H1 (cell line): ENCODE measurements at regions not wholly inside any gene's neighbourhood (a gene's known extent, or its start where the extent isn't known, plus 50 kb on each side); places are given as distances from the start of the nearest gene placed in this dataset.

Experiments
- CTCF ChIA-PET: fragments of 300-600 bp; sonication (Branson Sonifier 250); formaldehyde crosslinking; loops from one replicate; lab custom pipeline; 2021; ENCODE audit not compliant: partially characterized antibody; lab: Charles Lee
- POLR2A ChIA-PET: fragments of 300-600 bp; sonication (Branson Sonifier 250); formaldehyde crosslinking; loops from one replicate; lab custom pipeline; 2021; ENCODE audit warnings: inconsistent platforms; ENCODE audit not compliant: partially characterized antibody; lab: Charles Lee
- DNase-seq, 2 experiments: peaks; one replicate each; pipeline versions ENCODE4 v3.0.0 to v3.0.0-alpha.2; 2010 to 2022; ENCODE audit warnings: low spot score in 2 of 2, low read depth in 1 of 2, mixed read lengths in 1 of 2
- FAIRE-seq: peaks from 2 replicates; lab custom pipeline; 2011; peaks lifted over from hg19 to GRCh38; lab: Jason Lieb, UNC
- H2AFZ ChIP-seq: 2 replicates; pipeline ENCODE4 v1.8.1; 2012; ENCODE audit warnings: low read length, inconsistent platforms
- H2AK5ac ChIP-seq: 2 replicates; pipeline ENCODE4 v1.6.1; 2013; ENCODE audit warnings: low read depth, low read length
- H2BK120ac ChIP-seq: replicated peaks from 2 replicates; pipeline ENCODE3; 2013; ENCODE audit warnings: low read depth, low read length, inconsistent platforms
- H2BK12ac ChIP-seq: 2 replicates; pipeline ENCODE4 v1.6.1; 2013; ENCODE audit warnings: low read depth, low read length
- H2BK15ac ChIP-seq: 2 replicates; pipeline ENCODE4 v1.6.1; 2013; ENCODE audit warnings: low read length
- H2BK20ac ChIP-seq: 2 replicates; pipeline ENCODE4 v1.6.1; 2013; ENCODE audit warnings: low read length
- H2BK5ac ChIP-seq: 2 replicates; pipeline ENCODE4 v1.6.1; 2013; ENCODE audit warnings: low read depth, low read length
- H3K14ac ChIP-seq: 2 replicates; pipeline ENCODE4 v1.6.1; 2013; ENCODE audit warnings: inconsistent platforms; ENCODE audit not compliant: insufficient read length
- H3K18ac ChIP-seq: 2 replicates; pipeline ENCODE4 v1.6.1; 2013; ENCODE audit warnings: low read length; ENCODE audit errors: extremely low read depth
- H3K23ac ChIP-seq: 2 replicates; pipeline ENCODE4 v1.6.1; 2013; ENCODE audit warnings: inconsistent platforms; ENCODE audit not compliant: insufficient read length
- H3K23me2 ChIP-seq: 2 replicates; pipeline ENCODE4 v1.6.1; 2013; ENCODE audit warnings: low read depth, low read length
- H3K27ac ChIP-seq: 2 replicates; pipeline ENCODE4 v1.6.1; 2011; ENCODE audit warnings: low read depth, low read length, inconsistent platforms
- H3K27me3 ChIP-seq, 4 experiments: replicated peaks in 1 of 4; 1 replicate in 1 of 4; 2 replicates in 3 of 4; pipeline versions ENCODE4 v1.6.1 to v1.8.1; 2011 to 2013; ENCODE audit warnings: low read length in 3 of 4, mild to moderate bottlenecking in 3 of 4, inconsistent platforms in 2 of 4, mixed read lengths in 2 of 4, moderate library complexity in 1 of 4; ENCODE audit not compliant: control insufficient read depth in 3 of 4, insufficient read depth in 3 of 4; ENCODE audit errors: extremely low read depth in 1 of 4
- H3K36me3 ChIP-seq, 4 experiments: 2 replicates each; pipeline versions ENCODE4 v1.6.1 to v1.8.1; 2011 to 2013; ENCODE audit warnings: mild to moderate bottlenecking in 4 of 4, low read length in 3 of 4, moderate library complexity in 2 of 4, control low read depth in 1 of 4, inconsistent platforms in 1 of 4; ENCODE audit not compliant: insufficient read depth in 4 of 4, control insufficient read depth in 2 of 4
- H3K4ac ChIP-seq: replicated peaks from 2 replicates; pipeline ENCODE3; 2013; ENCODE audit warnings: low read length, low read depth, mixed read lengths, inconsistent platforms; ENCODE audit not compliant: insufficient read length
- H3K4me1 ChIP-seq, 4 experiments: replicated peaks in 1 of 4; 1 replicate in 1 of 4; 2 replicates in 3 of 4; pipeline versions ENCODE4 v1.6.1 to v1.8.1; 2011 to 2013; ENCODE audit warnings: low read length in 3 of 4, inconsistent platforms in 2 of 4, mixed read lengths in 1 of 4; ENCODE audit not compliant: insufficient read depth in 4 of 4, control insufficient read depth in 3 of 4
- H3K4me2 ChIP-seq, 2 experiments: 2 replicates each; pipeline versions ENCODE4 v1.6.1 to v1.8.1; 2011 to 2013; ENCODE audit warnings: low read depth in 2 of 2, low read length in 2 of 2, control low read depth in 1 of 2, inconsistent platforms in 1 of 2, mild to moderate bottlenecking in 1 of 2; ENCODE audit not compliant: insufficient read depth in 1 of 2
- H3K4me3 ChIP-seq, 4 experiments: fragments of 200-600, 300-600 bp in 1 of 4; sonication (generic), shearing (Covaris generic), sonication (Bioruptor Twin) in 1 of 4; 2 replicates each; pipeline versions ENCODE4 v1.5.1 to v1.8.1; 2011 to 2016; ENCODE audit warnings: low read length in 4 of 4, low read depth in 3 of 4, control low read depth in 2 of 4, inconsistent platforms in 2 of 4, mild to moderate bottlenecking in 2 of 4, mixed read lengths in 1 of 4, moderate library complexity in 1 of 4; ENCODE audit not compliant: insufficient read depth in 2 of 4; ENCODE audit errors: extremely low read depth in 1 of 4
- H3K56ac ChIP-seq: replicated peaks from 2 replicates; pipeline ENCODE3; 2013; ENCODE audit warnings: low read depth, mild to moderate bottlenecking, mixed read lengths, low read length, inconsistent platforms; ENCODE audit not compliant: insufficient read length
- H3K79me1 ChIP-seq: 2 replicates; pipeline ENCODE4 v1.6.1; 2013; ENCODE audit warnings: low read depth, low read length, control low read depth
- H3K79me2 ChIP-seq, 2 experiments: 2 replicates each; pipeline versions ENCODE4 v1.6.1 to v1.8.1; 2012 to 2013; ENCODE audit warnings: low read length in 2 of 2, mild to moderate bottlenecking in 2 of 2, inconsistent platforms in 1 of 2; ENCODE audit not compliant: insufficient read depth in 2 of 2, control insufficient read depth in 1 of 2
- H3K9ac ChIP-seq, 4 experiments: replicated peaks in 1 of 4; 1 replicate in 1 of 4; 2 replicates in 3 of 4; pipeline versions ENCODE4 v1.6.1 to v1.8.1; 2011 to 2013; ENCODE audit warnings: low read depth in 3 of 4, low read length in 3 of 4, control low read depth in 2 of 4, mild to moderate bottlenecking in 2 of 4, moderate library complexity in 2 of 4, inconsistent platforms in 1 of 4; ENCODE audit errors: extremely low read depth in 1 of 4
- H3K9me3 ChIP-seq, 2 experiments: 2 replicates each; pipeline versions ENCODE4 v1.6.1 to v1.8.1; 2012 to 2013; ENCODE audit warnings: mild to moderate bottlenecking in 2 of 2, moderate library complexity in 2 of 2, control low read depth in 1 of 2, inconsistent platforms in 1 of 2, low read depth in 1 of 2, low read length in 1 of 2, mixed read lengths in 1 of 2; ENCODE audit not compliant: insufficient read depth in 2 of 2
- H4K20me1 ChIP-seq, 2 experiments: replicated peaks in 1 of 2; 2 replicates each; pipeline versions ENCODE3 to v1.8.1; 2011 to 2013; ENCODE audit warnings: inconsistent platforms in 2 of 2, low read length in 2 of 2, mild to moderate bottlenecking in 1 of 2; ENCODE audit not compliant: insufficient read depth in 2 of 2, control insufficient read depth in 1 of 2
- H4K5ac ChIP-seq: 2 replicates; pipeline ENCODE4 v1.6.1; 2013; ENCODE audit warnings: low read length, low read depth, mixed read lengths, inconsistent platforms; ENCODE audit not compliant: insufficient read length
- H4K8ac ChIP-seq: 2 replicates; pipeline ENCODE4 v1.8.0; 2013; ENCODE audit warnings: mild to moderate bottlenecking, moderate library complexity, low read length, inconsistent platforms; ENCODE audit not compliant: insufficient read depth; ENCODE audit errors: extremely low read depth
- H4K91ac ChIP-seq: replicated peaks from 2 replicates; pipeline ENCODE3; 2013; ENCODE audit warnings: low read length, mixed read lengths, inconsistent platforms; ENCODE audit not compliant: insufficient read length
- BACH1 ChIP-seq: IDR thresholded peaks from 2 replicates; pipeline ENCODE4 v1.6.1; 2012; ENCODE audit warnings: low read length, improper control_type of control experiment
- CBX5 ChIP-seq: fragments of 300-800, 300-1000 bp; sonication (generic); IDR thresholded peaks from 2 replicates; pipeline ENCODE4 v1.7.1; 2016; ENCODE audit warnings: antibody characterized with exemption, low read length, low read depth
- CHD2 ChIP-seq: IDR thresholded peaks from 2 replicates; pipeline ENCODE4 v1.6.1; 2012; ENCODE audit warnings: low read length, improper control_type of control experiment
- GABPA ChIP-seq: IDR thresholded peaks from 2 replicates; pipeline ENCODE4 v1.6.1; 2011; ENCODE audit warnings: mild to moderate bottlenecking, low read length, moderate library complexity, borderline replicate concordance; ENCODE audit not compliant: insufficient read depth
- HDAC2 ChIP-seq, 2 experiments: fragments of 300-600 bp in 1 of 2; sonication (generic) in 1 of 2; IDR thresholded peaks; 2 replicates each; pipeline ENCODE4 v1.6.1; 2011 to 2012; ENCODE audit warnings: low read depth in 2 of 2, low read length in 2 of 2, mild to moderate bottlenecking in 2 of 2, moderate library complexity in 2 of 2, borderline replicate concordance in 1 of 2, inconsistent platforms in 1 of 2
- KDM4A ChIP-seq: IDR thresholded peaks from one replicate; pipeline ENCODE4 v1.7.1; 2012; ENCODE audit warnings: low read depth, mild to moderate bottlenecking, moderate library complexity, low read length, inconsistent platforms; ENCODE audit not compliant: severe bottlenecking
- POU5F1 ChIP-seq: IDR thresholded peaks from 2 replicates; pipeline ENCODE4 v1.6.1; 2011; ENCODE audit warnings: low read depth, mild to moderate bottlenecking, low read length, moderate library complexity
- RFX5 ChIP-seq: IDR thresholded peaks from 2 replicates; pipeline ENCODE4 v1.6.1; 2011; ENCODE audit warnings: low read depth, low read length, improper control_type of control experiment, borderline replicate concordance
- SP1 ChIP-seq: IDR thresholded peaks from 2 replicates; pipeline ENCODE4 v1.6.1; 2011; ENCODE audit warnings: low read depth, low read length
- SP4 ChIP-seq: IDR thresholded peaks from 2 replicates; pipeline ENCODE4 v1.6.1; 2012; ENCODE audit warnings: low read length, inconsistent platforms
- SUZ12 ChIP-seq: fragments of 200-600 bp; sonication (generic); IDR thresholded peaks from 2 replicates; pipeline ENCODE4 v1.6.1; 2012; ENCODE audit warnings: mild to moderate bottlenecking, inconsistent platforms, low read length, moderate library complexity, mixed read lengths
- TAF7 ChIP-seq: optimal IDR thresholded peaks from 2 replicates; pipeline ENCODE3; 2011; ENCODE audit warnings: low read depth, mild to moderate bottlenecking, inconsistent platforms, low read length, moderate library complexity, borderline replicate concordance
- TCF12 ChIP-seq: IDR thresholded peaks from 2 replicates; pipeline ENCODE4 v1.6.1; 2011; ENCODE audit warnings: low read depth, mild to moderate bottlenecking, low read length
- USF2 ChIP-seq: IDR thresholded peaks from 2 replicates; pipeline ENCODE4 v1.6.1; 2011; ENCODE audit warnings: low read length, improper control_type of control experiment
- ZNF274 ChIP-seq: IDR thresholded peaks from 2 replicates; pipeline ENCODE4 v1.7.0; 2012; ENCODE audit warnings: low read length, borderline replicate concordance; ENCODE audit errors: extremely low read depth
- WGBS, 2 experiments: shearing (Covaris generic) in 1 of 2; methylation state at CpG; one replicate each; pipeline versions ENCODE4 v1.1.6 to v1.1.7; 2013 to 2015; ENCODE audit warnings: low lambda C conversion rate in 2 of 2, mixed read lengths in 2 of 2, inconsistent platforms in 1 of 2, low coverage in 1 of 2, missing lambda C conversion rate in 1 of 2; ENCODE audit not compliant: insufficient replicate concordance in 2 of 2, insufficient coverage in 1 of 2, insufficient read length in 1 of 2; ENCODE audit errors: extremely low coverage in 1 of 2, missing lambda C conversion rate in 1 of 2; 5-methylcytosine and 5-hydroxymethylcytosine counted together

- no peak overlapping the region for H2BK20ac ChIP-seq
- no peak overlapping the region for H3K14ac ChIP-seq
- H4K91ac ChIP-seq, result no peak overlapping the region
- no peak overlapping the region for H4K5ac ChIP-seq
- no peak overlapping the region for H2BK5ac ChIP-seq
- no peaks in the 10 kb centered on the region for H3K27me3 ChIP-seq
- H2BK12ac ChIP-seq, result no peak overlapping the region
- no peak overlapping the region for H3K56ac ChIP-seq
- no peak overlapping the region for H3K27ac ChIP-seq
- no peak overlapping the region for H4K8ac ChIP-seq
- no peaks in the 10 kb centered on the region for H3K36me3 ChIP-seq
- no peak for DNase-seq
- H3K4me1 ChIP-seq, result peaks cover 0 to 4% (median 0%) of the 10 kb centered on the region in 4 experiments; a peak in 1 of 7 replicates
- H4K20me1 ChIP-seq, result no peaks in the 10 kb centered on the region
- CTCF ChIA-PET, result no interaction called here
- no peak overlapping the region for H2BK15ac ChIP-seq
- H3K4me3 ChIP-seq, result no peak overlapping the region
- no peak overlapping the region for H3K23ac ChIP-seq
- H2AK5ac ChIP-seq, result no peak overlapping the region
- H3K79me1 ChIP-seq, result no peaks in the 10 kb centered on the region
- H3K9me3 ChIP-seq, result no peaks in the 10 kb centered on the region
- H2AFZ ChIP-seq, result no peak overlapping the region
- no peaks in the 10 kb centered on the region for H3K23me2 ChIP-seq
- H2BK120ac ChIP-seq, result no peak overlapping the region
- H3K4me2 ChIP-seq, result no peak overlapping the region
- no peak overlapping the region for H3K18ac ChIP-seq
- H3K9ac ChIP-seq, result no peak overlapping the region
- no peak for FAIRE-seq
- no peak overlapping the region for H3K4ac ChIP-seq
- no peaks in the 10 kb centered on the region for H3K79me2 ChIP-seq
- POLR2A ChIA-PET, result no interaction called here
- 83% methylated on average over 9 of the region's 9 CpGs; no CpG with 5 or more reads in 1 of the 2 experiments for WGBS, 2 experiments
- TF ChIP-seq GABPA (no peak), BACH1 (no peak), USF2 (no peak), CBX5 (no peak), KDM4A (no peak), TAF7 (no peak), CHD2 (no peak), SUZ12 (no peak), RFX5 (no peak), HDAC2 (IDR thresholded peaks at IDR 0.05; ENCODE audit: borderline replicate concordance in 1 of 2, low read depth in 2 of 2, low read length in 2 of 2) (no peak), POU5F1 (no peak), SP4 (no peak), SP1 (no peak), TCF12 (no peak), ZNF274 (no peak)
These were observed 538.2 kb upstream of the CELF2 start for GRCh38 chr10:10479465-10479864.
